Liver (tissue), 7 donors: ENCODE measurements at regions not wholly inside any gene's neighbourhood (a gene's known extent, or its start where the extent isn't known, plus 50 kb on each side); places are given as distances from the start of the nearest gene placed in this dataset.

ENCODE experiments used
- DNase-seq: peaks from one replicate; pipeline ENCODE4 v3.0.0-alpha.2; 2017; ENCODE audit warnings: low spot score
- H3K27ac ChIP-seq, 2 donors: one replicate each; pipeline ENCODE4 v1.7.0; 2013; ENCODE audit warnings: inconsistent platforms in 2 of 2, low read length in 2 of 2, control low read depth in 1 of 2, low read depth in 1 of 2, mild to moderate bottlenecking in 1 of 2
- H3K27me3 ChIP-seq, 4 donors: one replicate each; pipeline versions ENCODE4 v1.6.1 to v1.7.0; 2013; ENCODE audit warnings: low read length in 3 of 4, inconsistent platforms in 1 of 4, mild to moderate bottlenecking in 1 of 4, moderate library complexity in 1 of 4; ENCODE audit not compliant: control insufficient read depth in 4 of 4, insufficient read depth in 4 of 4
- H3K36me3 ChIP-seq, 4 donors: one replicate each; pipeline versions ENCODE4 v1.6.1 to v1.7.0; 2013; ENCODE audit warnings: low read length in 3 of 4, mild to moderate bottlenecking in 3 of 4, low read depth in 1 of 4, moderate library complexity in 1 of 4; ENCODE audit not compliant: control insufficient read depth in 4 of 4, insufficient read depth in 3 of 4
- H3K4me1 ChIP-seq, 4 donors: one replicate each; pipeline versions ENCODE4 v1.6.1 to v1.7.0; 2013; ENCODE audit warnings: low read length in 3 of 4, mild to moderate bottlenecking in 3 of 4, moderate library complexity in 1 of 4; ENCODE audit not compliant: control insufficient read depth in 4 of 4, insufficient read depth in 4 of 4
- H3K4me3 ChIP-seq, 3 donors: one replicate each; pipeline versions ENCODE4 v1.6.1 to v1.7.0; 2013; ENCODE audit warnings: low read length in 3 of 3, control low read depth in 1 of 3, low read depth in 1 of 3, mild to moderate bottlenecking in 1 of 3
- H3K9ac ChIP-seq, 2 donors: one replicate each; pipeline ENCODE4 v1.7.0; 2013; ENCODE audit warnings: low read length in 2 of 2, mild to moderate bottlenecking in 2 of 2, moderate library complexity in 2 of 2, control low read depth in 1 of 2, low read depth in 1 of 2
- H3K9me3 ChIP-seq, 4 donors: one replicate each; pipeline versions ENCODE4 v1.6.1 to v1.7.0; 2013; ENCODE audit warnings: low read length in 3 of 4; ENCODE audit not compliant: control insufficient read depth in 4 of 4
- ATF3 ChIP-seq: IDR thresholded peaks from 2 replicates; pipeline ENCODE4 v1.6.1; 2016; ENCODE audit warnings: antibody characterized with exemption
- EGR1 ChIP-seq, 2 donors: IDR thresholded peaks; 2 replicates each; pipeline ENCODE4 v1.6.1; 2016 to 2018; ENCODE audit warnings: antibody characterized with exemption in 2 of 2, low read depth in 2 of 2
- FOXA1 ChIP-seq: IDR thresholded peaks from 2 replicates; pipeline ENCODE4 v1.6.1; 2016; ENCODE audit warnings: antibody characterized with exemption
- FOXA2 ChIP-seq: IDR thresholded peaks from 2 replicates; pipeline ENCODE4 v1.6.1; 2016; ENCODE audit warnings: antibody characterized with exemption
- HNF4A ChIP-seq, 2 donors: conservative IDR thresholded peaks; 2 replicates each; pipeline ENCODE4 v1.6.1; 2016; ENCODE audit warnings: antibody characterized with exemption in 2 of 2, mild to moderate bottlenecking in 2 of 2
- HNF4G ChIP-seq: IDR thresholded peaks from 2 replicates; pipeline ENCODE4 v1.6.1; 2016; ENCODE audit warnings: antibody characterized with exemption
- JUND ChIP-seq, 2 donors: IDR thresholded peaks; 2 replicates each; pipeline ENCODE4 v1.6.1; 2016; ENCODE audit warnings: antibody characterized with exemption in 2 of 2
- MAX ChIP-seq: IDR thresholded peaks from 2 replicates; pipeline ENCODE4 v1.6.1; 2016; ENCODE audit warnings: antibody characterized with exemption
- NR2F2 ChIP-seq: IDR thresholded peaks from 2 replicates; pipeline ENCODE4 v1.6.1; 2016; ENCODE audit warnings: antibody characterized with exemption
- REST ChIP-seq: IDR thresholded peaks from 2 replicates; pipeline ENCODE4 v1.6.1; 2016; ENCODE audit warnings: antibody characterized with exemption, mild to moderate bottlenecking
- RXRA ChIP-seq, 2 donors: IDR thresholded peaks; 2 replicates each; pipeline ENCODE4 v1.6.1; 2017 to 2018; ENCODE audit warnings: antibody characterized with exemption in 2 of 2, mild to moderate bottlenecking in 1 of 2
- SP1 ChIP-seq: IDR thresholded peaks from 2 replicates; pipeline ENCODE4 v1.6.1; 2018; ENCODE audit warnings: antibody characterized with exemption, mild to moderate bottlenecking
- TAF1 ChIP-seq: conservative IDR thresholded peaks from 2 replicates; pipeline ENCODE4 v1.6.1; 2016; ENCODE audit warnings: antibody characterized with exemption, mild to moderate bottlenecking
- YY1 ChIP-seq: IDR thresholded peaks from 2 replicates; pipeline ENCODE4 v1.6.1; 2016; ENCODE audit warnings: antibody characterized with exemption, mild to moderate bottlenecking
- ZBTB33 ChIP-seq: IDR thresholded peaks from 2 replicates; pipeline ENCODE4 v1.6.1; 2016; ENCODE audit warnings: antibody characterized with exemption
- WGBS: extraction: QIAGEN DNeasy Blood & Tissue Kit; methylation state at CpG from one replicate; pipeline ENCODE4 v1.1.7; 2013; 5-methylcytosine and 5-hydroxymethylcytosine counted together
- donor health status: healthy.
- donor health status: healthy.
- donor health status: healthy.
- donor health status: healthy.

- H3K27ac ChIP-seq, result no peak overlapping the region
- no peaks in the 10 kb centered on the region for H3K36me3 ChIP-seq
- no peaks in the 10 kb centered on the region for H3K9me3 ChIP-seq
- no peaks in the 10 kb centered on the region for H3K27me3 ChIP-seq
- H3K4me1 ChIP-seq, result no peaks in the 10 kb centered on the region
- H3K4me3 ChIP-seq, result no peak overlapping the region
- H3K9ac ChIP-seq, result no peak overlapping the region
- 84% methylated on average over 2 of the region's 2 CpGs for WGBS
- TF ChIP-seq FOXA2 (no peak), JUND (IDR thresholded peaks at IDR 0.05) (no peak), NR2F2 (no peak), ATF3 (no peak), YY1 (no peak), TAF1 (no peak)
- no peak for DNase-seq
These were observed 237.2 kb upstream of the ADAMTS9 start for GRCh38 chr3:64924961-64925360.

- 88% methylated on average over 2 of the region's 2 CpGs for WGBS
- no peak for TF ChIP-seq REST
- no peak for TF ChIP-seq MAX
- TF ChIP-seq HNF4A (conservative IDR thresholded peaks at IDR 0.05), result no peak
- no peak for TF ChIP-seq ZBTB33
- TF ChIP-seq FOXA1, result no peak
- TF ChIP-seq SP1, result no peak
- no peak for TF ChIP-seq TAF1
- TF ChIP-seq HNF4G, result no peak
- TF ChIP-seq JUND (IDR thresholded peaks at IDR 0.05), result no peak
- TF ChIP-seq ATF3, result no peak
- TF ChIP-seq NR2F2, result no peak
- TF ChIP-seq EGR1 (IDR thresholded peaks at IDR 0.05; ENCODE audit: low read depth in 2 of 2), result no peak
- TF ChIP-seq YY1, result no peak
- no peak for TF ChIP-seq RXRA (IDR thresholded peaks at IDR 0.05)
- H3K4me3 ChIP-seq, result no peak overlapping the region
- no peaks in the 10 kb centered on the region for H3K9me3 ChIP-seq
- no peaks in the 10 kb centered on the region for H3K27me3 ChIP-seq
- no peak overlapping the region for H3K27ac ChIP-seq
- DNase-seq, result no peak
- no peaks in the 10 kb centered on the region for H3K4me1 ChIP-seq
- no peak overlapping the region for H3K9ac ChIP-seq
- H3K36me3 ChIP-seq, result no peaks in the 10 kb centered on the region
These were observed 234.4 kb upstream of the ADAMTS9 start for GRCh38 chr3:64922213-64922612.
